IMR-90 (cell line): ENCODE measurements at regions not wholly inside any gene's neighbourhood (a gene's known extent, or its start where the extent isn't known, plus 50 kb on each side); places are given as distances from the start of the nearest gene placed in this dataset.

Experiments
- BHLHE40 ChIP-seq: fragments of 150-350 bp; IDR thresholded peaks from 2 replicates; pipeline ENCODE4 v1.6.1; 2016; ENCODE audit warnings: mild to moderate bottlenecking, low read depth, low read length
- CHD1 ChIP-seq: IDR thresholded peaks from 2 replicates; pipeline ENCODE4 v1.6.1; 2012; ENCODE audit warnings: low read depth, low read length, improper control_type of control experiment
- MAZ ChIP-seq: IDR thresholded peaks from 2 replicates; pipeline ENCODE4 v1.6.1; 2012; ENCODE audit warnings: low read depth, mild to moderate bottlenecking, low read length, improper control_type of control experiment, moderate library complexity, borderline replicate concordance
- NFE2L2 ChIP-seq: fragments of 150-350 bp; IDR thresholded peaks from 2 replicates; pipeline ENCODE4 v1.6.1; 2016; ENCODE audit warnings: low read depth, mild to moderate bottlenecking, low read length
- POLR2A ChIP-seq: IDR thresholded peaks from 2 replicates; pipeline ENCODE4 v1.6.1; 2012; ENCODE audit warnings: mild to moderate bottlenecking, low read depth, low read length
- RAD21 ChIP-seq: IDR thresholded peaks from 2 replicates; pipeline ENCODE4 v1.6.1; 2012; ENCODE audit warnings: low read length, improper control_type of control experiment
- SMC3 ChIP-seq: fragments of 150-350 bp; IDR thresholded peaks from 2 replicates; pipeline ENCODE4 v1.6.1; 2016; ENCODE audit warnings: low read depth, mild to moderate bottlenecking, antibody characterized with exemption, low read length, moderate library complexity
- TF ChIP-seq, protein P1 (sequence below): conservative IDR thresholded peaks from 2 replicates; pipeline ENCODE4 v1.5.1; 2012; ENCODE audit warnings: mild to moderate bottlenecking, low read depth, low read length, improper control_type of control experiment
- TF ChIP-seq, protein P2 (sequence below): fragments of 150-350 bp; IDR thresholded peaks from 2 replicates; pipeline ENCODE4 v1.6.1; 2016; ENCODE audit warnings: low read depth, mild to moderate bottlenecking, low read length, moderate library complexity, borderline replicate concordance

DNA sequence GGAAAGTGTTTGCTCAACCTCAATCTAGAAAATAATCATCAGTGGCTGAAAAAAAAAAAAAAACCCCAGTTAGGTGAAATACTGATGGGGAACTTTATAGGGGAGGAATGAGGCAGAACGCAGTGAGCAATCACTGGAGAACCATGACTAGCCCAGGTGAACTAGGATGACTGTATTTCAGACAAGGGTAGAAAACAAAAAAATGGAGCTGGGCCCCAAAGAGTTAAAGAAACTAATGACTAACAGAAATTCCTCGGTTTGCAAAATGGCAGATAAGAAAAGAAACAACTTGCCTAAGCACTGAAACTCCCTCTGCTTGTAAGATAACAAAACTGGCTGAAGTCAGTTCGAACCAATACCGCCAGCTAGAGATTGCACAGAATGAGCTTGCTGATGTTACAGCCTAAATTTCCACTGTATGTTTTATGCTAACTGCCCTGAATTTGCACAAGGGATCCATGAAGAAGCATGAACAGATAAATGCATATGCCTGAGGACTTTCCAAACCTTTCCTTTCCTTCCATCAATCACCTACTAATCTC is 245.9 kb downstream of the METTL4 start:
- TF ChIP-seq, protein P1, sequence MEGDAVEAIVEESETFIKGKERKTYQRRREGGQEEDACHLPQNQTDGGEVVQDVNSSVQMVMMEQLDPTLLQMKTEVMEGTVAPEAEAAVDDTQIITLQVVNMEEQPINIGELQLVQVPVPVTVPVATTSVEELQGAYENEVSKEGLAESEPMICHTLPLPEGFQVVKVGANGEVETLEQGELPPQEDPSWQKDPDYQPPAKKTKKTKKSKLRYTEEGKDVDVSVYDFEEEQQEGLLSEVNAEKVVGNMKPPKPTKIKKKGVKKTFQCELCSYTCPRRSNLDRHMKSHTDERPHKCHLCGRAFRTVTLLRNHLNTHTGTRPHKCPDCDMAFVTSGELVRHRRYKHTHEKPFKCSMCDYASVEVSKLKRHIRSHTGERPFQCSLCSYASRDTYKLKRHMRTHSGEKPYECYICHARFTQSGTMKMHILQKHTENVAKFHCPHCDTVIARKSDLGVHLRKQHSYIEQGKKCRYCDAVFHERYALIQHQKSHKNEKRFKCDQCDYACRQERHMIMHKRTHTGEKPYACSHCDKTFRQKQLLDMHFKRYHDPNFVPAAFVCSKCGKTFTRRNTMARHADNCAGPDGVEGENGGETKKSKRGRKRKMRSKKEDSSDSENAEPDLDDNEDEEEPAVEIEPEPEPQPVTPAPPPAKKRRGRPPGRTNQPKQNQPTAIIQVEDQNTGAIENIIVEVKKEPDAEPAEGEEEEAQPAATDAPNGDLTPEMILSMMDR: no peak
- TF ChIP-seq POLR2A: no peak
- no peak for TF ChIP-seq MAZ
- no peak for TF ChIP-seq CHD1
- TF ChIP-seq, protein P2, sequence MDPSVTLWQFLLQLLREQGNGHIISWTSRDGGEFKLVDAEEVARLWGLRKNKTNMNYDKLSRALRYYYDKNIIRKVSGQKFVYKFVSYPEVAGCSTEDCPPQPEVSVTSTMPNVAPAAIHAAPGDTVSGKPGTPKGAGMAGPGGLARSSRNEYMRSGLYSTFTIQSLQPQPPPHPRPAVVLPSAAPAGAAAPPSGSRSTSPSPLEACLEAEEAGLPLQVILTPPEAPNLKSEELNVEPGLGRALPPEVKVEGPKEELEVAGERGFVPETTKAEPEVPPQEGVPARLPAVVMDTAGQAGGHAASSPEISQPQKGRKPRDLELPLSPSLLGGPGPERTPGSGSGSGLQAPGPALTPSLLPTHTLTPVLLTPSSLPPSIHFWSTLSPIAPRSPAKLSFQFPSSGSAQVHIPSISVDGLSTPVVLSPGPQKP: no peak
- no peak for TF ChIP-seq RAD21
- TF ChIP-seq NFE2L2: no peak
- no peak for TF ChIP-seq SMC3
- no peak for TF ChIP-seq BHLHE40
